HCT116 (cell line): ENCODE measurements at regions not wholly inside any gene's neighbourhood (a gene's known extent, or its start where the extent isn't known, plus 50 kb on each side); places are given as distances from the start of the nearest gene placed in this dataset.

Source experiments
- ATAC-seq: fragments of 200-7000 bp; cut with Tn5 transposase; 2 replicates; pipeline ENCODE4 v1.9.1; 2020; ENCODE audit warnings: mild to moderate bottlenecking, moderate library complexity
- BruUV-seq: library from RNA; stranded (reverse); fragments of 400-500 nt; replicated peaks from 2 replicates; lab custom pipeline; 2021; lab: Mats Ljungman, UMichigan
- CTCF ChIA-PET: fragments of 300-600 bp; sonication (Branson Sonifier 250); formaldehyde crosslinking; loops from one replicate; lab custom pipeline; 2021; ENCODE audit warnings: antibody characterized with exemption; lab: Charles Lee
- POLR2A ChIA-PET: fragments of 300-600, 350-600 bp; sonication (Branson Sonifier 250); formaldehyde crosslinking; loops from one replicate; lab custom pipeline; 2021; ENCODE audit warnings: antibody characterized with exemption; lab: Charles Lee
- RAD21 ChIA-PET, 2 experiments: fragments of 300-600 bp; sonication (Branson Sonifier 250); formaldehyde crosslinking; loops; one replicate each; lab custom pipeline; 2023; ENCODE audit warnings: low total read pairs in 2 of 2; ENCODE audit not compliant: uncharacterized antibody in 2 of 2, unreplicated experiment in 2 of 2, low non-redundant PET in 1 of 2; lab: Charles Lee
- DNase-seq: peaks from one replicate; pipeline ENCODE4 v3.0.0-alpha.2; 2010; ENCODE audit warnings: low read depth, low spot score
- H2AFZ ChIP-seq: fragments of 200-600 bp; shearing (Covaris generic), sonication (generic); 2 replicates; pipeline ENCODE4 v1.6.1; 2017; ENCODE audit warnings: low read depth, mixed run types, mixed read lengths, antibody characterized with exemption, low read length; ENCODE audit not compliant: poor library complexity, severe bottlenecking
- H3K27ac ChIP-seq: 2 replicates; pipeline ENCODE4 v1.5.1; 2012; ENCODE audit warnings: low read depth, low read length
- H3K27me3 ChIP-seq: fragments of 200-600 bp; sonication (generic); 2 replicates; pipeline ENCODE4 v1.6.1; 2016; ENCODE audit warnings: mixed run types, low read length, mixed read lengths; ENCODE audit not compliant: insufficient read depth
- H3K36me3 ChIP-seq, 2 experiments: fragments of 200-500 bp in 1 of 2; fragments of 200-600 bp in 1 of 2; sonication (Bioruptor generic) in 1 of 2; sonication (generic) in 1 of 2; 2 replicates each; pipeline versions ENCODE4 v1.5.1 to v1.6.1; 2014 to 2016; ENCODE audit warnings: low read length in 2 of 2, inconsistent platforms in 1 of 2, mixed read lengths in 1 of 2, mixed run types in 1 of 2; ENCODE audit not compliant: insufficient read depth in 2 of 2, control insufficient read depth in 1 of 2
- H3K4me1 ChIP-seq, 2 experiments: fragments of 200-600 bp in 1 of 2; sonication (generic) in 1 of 2; 2 replicates each; pipeline versions ENCODE4 v1.5.1 to v1.6.1; 2012 to 2017; ENCODE audit warnings: low read length in 2 of 2, inconsistent platforms in 1 of 2, mild to moderate bottlenecking in 1 of 2, mixed read lengths in 1 of 2, mixed run types in 1 of 2, moderate library complexity in 1 of 2; ENCODE audit not compliant: insufficient read depth in 2 of 2, control insufficient read depth in 1 of 2
- H3K4me2 ChIP-seq: fragments of 200-600 bp; sonication (generic); 2 replicates; pipeline ENCODE4 v1.6.1; 2017; ENCODE audit warnings: mixed run types, low read length, mixed read lengths
- H3K4me3 ChIP-seq, 2 experiments: fragments of 200-600 bp in 1 of 2; sonication (generic) in 1 of 2; replicated peaks in 1 of 2; 2 replicates each; pipeline ENCODE4 v1.5.1; 2011 to 2016; ENCODE audit warnings: low read length in 2 of 2, control low read depth in 1 of 2, low read depth in 1 of 2, mild to moderate bottlenecking in 1 of 2, mixed read lengths in 1 of 2, mixed run types in 1 of 2
- H3K79me2 ChIP-seq: fragments of 200-600 bp; sonication (generic); 2 replicates; pipeline ENCODE4 v1.6.1; 2017; ENCODE audit warnings: mild to moderate bottlenecking, mixed run types, low read length, moderate library complexity, mixed read lengths; ENCODE audit not compliant: insufficient read depth
- H3K9ac ChIP-seq: fragments of 200-600 bp; sonication (generic); 2 replicates; pipeline ENCODE4 v1.6.1; 2016; ENCODE audit warnings: low read length, mixed read lengths
- H3K9me2 ChIP-seq: fragments of 200-600 bp; sonication (generic), shearing (Covaris generic); 2 replicates; pipeline ENCODE4 v1.6.1; 2017; ENCODE audit warnings: mixed run types, mild to moderate bottlenecking, moderate library complexity; ENCODE audit not compliant: insufficient read depth
- H3K9me3 ChIP-seq, 2 experiments: fragments of 200-500 bp in 1 of 2; fragments of 200-600 bp in 1 of 2; sonication (Bioruptor generic) in 1 of 2; sonication (generic) in 1 of 2; 2 replicates each; pipeline ENCODE4 v1.6.1; 2014 to 2017; ENCODE audit warnings: low read length in 2 of 2, mixed read lengths in 2 of 2, inconsistent platforms in 1 of 2, low read depth in 1 of 2, mild to moderate bottlenecking in 1 of 2, mixed run types in 1 of 2, moderate library complexity in 1 of 2; ENCODE audit not compliant: control insufficient read depth in 1 of 2, insufficient read depth in 1 of 2
- H4K20me1 ChIP-seq: fragments of 200-600 bp; sonication (generic), shearing (Covaris generic); 2 replicates; pipeline ENCODE4 v1.6.1; 2017; ENCODE audit warnings: mixed run types, mild to moderate bottlenecking, moderate library complexity; ENCODE audit not compliant: insufficient read depth
- CBX3 ChIP-seq: IDR thresholded peaks from 2 replicates; pipeline ENCODE4 v1.6.1; 2012; ENCODE audit warnings: low read depth
- CEBPB ChIP-seq: IDR thresholded peaks from 2 replicates; pipeline ENCODE4 v1.6.1; 2012; ENCODE audit warnings: low read depth
- EGR1 ChIP-seq: IDR thresholded peaks from 2 replicates; pipeline ENCODE4 v1.6.1; 2012; ENCODE audit warnings: low read depth
- ELF1 ChIP-seq: IDR thresholded peaks from 2 replicates; pipeline ENCODE4 v1.6.1; 2012; ENCODE audit warnings: low read depth, borderline replicate concordance
- EZH2 ChIP-seq: fragments of 200-600 bp; sonication (generic); IDR thresholded peaks from 2 replicates; pipeline ENCODE4 v1.6.1; 2017; ENCODE audit warnings: antibody characterized with exemption, mixed run types
- EZH2phosphoT487 ChIP-seq: fragments of 200-600 bp; IDR thresholded peaks from 2 replicates; pipeline ENCODE4 v1.6.1; 2018; ENCODE audit warnings: antibody characterized with exemption, borderline replicate concordance
- FOSL1 ChIP-seq: IDR thresholded peaks from 2 replicates; pipeline ENCODE4 v1.6.1; 2012; ENCODE audit warnings: low read depth
- JUND ChIP-seq: IDR thresholded peaks from 2 replicates; pipeline ENCODE4 v1.6.1; 2012
- POLR2AphosphoS5 ChIP-seq: IDR thresholded peaks from 2 replicates; pipeline ENCODE4 v1.6.1; 2011; ENCODE audit warnings: mild to moderate bottlenecking, low read depth, low read length, moderate library complexity
- RAD21 ChIP-seq: IDR thresholded peaks from 2 replicates; pipeline ENCODE4 v1.6.1; 2012; ENCODE audit warnings: low read depth, mild to moderate bottlenecking
- SIN3A ChIP-seq: IDR thresholded peaks from 2 replicates; pipeline ENCODE4 v1.6.1; 2012; ENCODE audit warnings: low read depth
- SP1 ChIP-seq: IDR thresholded peaks from 2 replicates; pipeline ENCODE4 v1.6.1; 2012; ENCODE audit warnings: low read depth
- TCF7L2 ChIP-seq: IDR thresholded peaks from 2 replicates; pipeline ENCODE4 v1.7.0; 2011; ENCODE audit warnings: borderline replicate concordance, inconsistent platforms; ENCODE audit not compliant: insufficient read depth, insufficient read length; ENCODE audit errors: extremely low read depth
- YY1 ChIP-seq: IDR thresholded peaks from 2 replicates; pipeline ENCODE4 v1.6.1; 2011; ENCODE audit warnings: low read length, low read depth, moderate library complexity, mild to moderate bottlenecking; ENCODE audit not compliant: insufficient replicate concordance; ENCODE audit errors: extremely low read depth
- ZFX ChIP-seq: fragments of 450-650 bp; IDR thresholded peaks from 2 replicates; pipeline ENCODE4 v1.6.1; 2017
- intact Hi-C: fragments of 100-400 bp; cut with micrococcal nuclease; formaldehyde crosslinking; loops from 2 replicates; pipeline ENCODE4 v1.10.0; 2022
- TF ChIP-seq, protein P1 (sequence below): IDR thresholded peaks from 2 replicates; pipeline ENCODE4 v1.6.1; 2012
- TF ChIP-seq, protein P2 (sequence below), 3 experiments: fragments of 200-600 bp in 1 of 3; sonication (generic) in 1 of 3; IDR thresholded peaks in 2 of 3; conservative IDR thresholded peaks in 1 of 3; 2 replicates each; pipeline ENCODE4 v1.5.1; 2012 to 2017; ENCODE audit warnings: low read depth in 2 of 3, low read length in 2 of 3, antibody characterized with exemption in 1 of 3, borderline replicate concordance in 1 of 3, control low read depth in 1 of 3, mild to moderate bottlenecking in 1 of 3, mixed read lengths in 1 of 3, mixed run types in 1 of 3, moderate library complexity in 1 of 3; ENCODE audit not compliant: insufficient read depth in 1 of 3
- TF ChIP-seq, protein P3 (sequence below): IDR thresholded peaks from 2 replicates; pipeline ENCODE4 v1.6.1; 2012

DNA sequence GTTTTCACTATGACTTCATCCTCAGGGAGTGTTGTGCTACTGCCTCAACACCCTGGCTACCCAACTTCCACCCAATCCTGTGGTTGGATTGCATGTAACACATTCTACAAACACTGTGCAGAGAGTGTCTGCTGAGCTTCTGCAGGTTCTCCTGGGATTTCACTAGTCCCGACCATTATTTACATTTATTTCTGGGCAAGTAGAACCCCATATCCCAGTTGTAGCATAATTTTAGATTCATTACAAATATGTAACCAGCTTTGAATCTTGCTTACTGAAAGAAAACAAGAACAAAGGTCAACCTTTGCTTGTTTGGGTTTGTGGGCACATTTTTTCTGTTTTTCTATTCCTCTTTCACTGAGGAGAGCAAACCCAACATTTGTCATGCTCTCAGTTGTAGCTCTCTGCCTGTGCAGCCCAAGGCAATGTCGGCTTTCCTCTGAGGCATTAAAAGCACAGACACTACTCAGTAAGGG is 2036.1 kb upstream of the LRRTM1 start:
- Histone ChIP-seq H3K36me3 (no peaks in the 10 kb centered on the region), H3K4me1 (no peaks in the 10 kb centered on the region), H3K27ac (no peak overlapping the region), H4K20me1 (no peaks in the 10 kb centered on the region), H3K27me3 (no peaks in the 10 kb centered on the region), H3K9ac (no peak overlapping the region), H3K4me3 (no peak overlapping the region), H3K9me3 (no peaks in the 10 kb centered on the region), H3K9me2 (no peaks in the 10 kb centered on the region), H2AFZ (no peak overlapping the region), H3K79me2 (no peaks in the 10 kb centered on the region), H3K4me2 (no peak overlapping the region)
- TF ChIP-seq, protein P1, sequence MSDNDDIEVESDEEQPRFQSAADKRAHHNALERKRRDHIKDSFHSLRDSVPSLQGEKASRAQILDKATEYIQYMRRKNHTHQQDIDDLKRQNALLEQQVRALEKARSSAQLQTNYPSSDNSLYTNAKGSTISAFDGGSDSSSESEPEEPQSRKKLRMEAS: no peak
- TF ChIP-seq, protein P2, sequence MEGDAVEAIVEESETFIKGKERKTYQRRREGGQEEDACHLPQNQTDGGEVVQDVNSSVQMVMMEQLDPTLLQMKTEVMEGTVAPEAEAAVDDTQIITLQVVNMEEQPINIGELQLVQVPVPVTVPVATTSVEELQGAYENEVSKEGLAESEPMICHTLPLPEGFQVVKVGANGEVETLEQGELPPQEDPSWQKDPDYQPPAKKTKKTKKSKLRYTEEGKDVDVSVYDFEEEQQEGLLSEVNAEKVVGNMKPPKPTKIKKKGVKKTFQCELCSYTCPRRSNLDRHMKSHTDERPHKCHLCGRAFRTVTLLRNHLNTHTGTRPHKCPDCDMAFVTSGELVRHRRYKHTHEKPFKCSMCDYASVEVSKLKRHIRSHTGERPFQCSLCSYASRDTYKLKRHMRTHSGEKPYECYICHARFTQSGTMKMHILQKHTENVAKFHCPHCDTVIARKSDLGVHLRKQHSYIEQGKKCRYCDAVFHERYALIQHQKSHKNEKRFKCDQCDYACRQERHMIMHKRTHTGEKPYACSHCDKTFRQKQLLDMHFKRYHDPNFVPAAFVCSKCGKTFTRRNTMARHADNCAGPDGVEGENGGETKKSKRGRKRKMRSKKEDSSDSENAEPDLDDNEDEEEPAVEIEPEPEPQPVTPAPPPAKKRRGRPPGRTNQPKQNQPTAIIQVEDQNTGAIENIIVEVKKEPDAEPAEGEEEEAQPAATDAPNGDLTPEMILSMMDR (IDR thresholded peaks at IDR 0.05 in 2 of 3, conservative IDR thresholded peaks at IDR 0.05 in 1 of 3; ENCODE audit: borderline replicate concordance in 1 of 3, insufficient read depth in 1 of 3, low read depth in 2 of 3, low read length in 2 of 3): no peak
- TF ChIP-seq EZH2phosphoT487: no peak
- no peak for TF ChIP-seq TCF7L2
- no peak for TF ChIP-seq FOSL1
- TF ChIP-seq, protein P3, sequence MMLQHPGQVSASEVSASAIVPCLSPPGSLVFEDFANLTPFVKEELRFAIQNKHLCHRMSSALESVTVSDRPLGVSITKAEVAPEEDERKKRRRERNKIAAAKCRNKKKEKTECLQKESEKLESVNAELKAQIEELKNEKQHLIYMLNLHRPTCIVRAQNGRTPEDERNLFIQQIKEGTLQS: no peak
- TF ChIP-seq JUND: no peak
- TF ChIP-seq YY1: no peak
- TF ChIP-seq EZH2: no peak
- TF ChIP-seq EGR1: no peak
- TF ChIP-seq ZFX: no peak
- no peak for TF ChIP-seq CEBPB
- TF ChIP-seq CBX3: no peak
- TF ChIP-seq ELF1: no peak
- no peak for TF ChIP-seq SP1
- no peak for TF ChIP-seq SIN3A
- no peak for TF ChIP-seq RAD21
- TF ChIP-seq POLR2AphosphoS5: no peak
- BruUV-seq: no TSS peak
- ChIA-PET POLR2A (no interaction called here), RAD21 (no interaction called here), CTCF (no interaction called here)
- intact Hi-C loops: no loop called here
- ATAC-seq (no peak), DNase-seq (no peak)
